GM19324 (cell line): ENCODE measurements at regions not wholly inside any gene's neighbourhood (a gene's known extent, or its start where the extent isn't known, plus 50 kb on each side); places are given as distances from the start of the nearest gene placed in this dataset.

Source experiments
- ATAC-seq: cut with Tn5 transposase; IDR thresholded peaks from one replicate; pipeline ENCODE4 v1.9.1; 2021; ENCODE audit warnings: mild to moderate bottlenecking, moderate library complexity; ENCODE audit not compliant: unreplicated experiment, low FRiP score

- ATAC-seq: no peak
Observed at GRCh38 chr7:22591271-22591670, 91.3 kb upstream of the STEAP1B start.

GRCh38 chr7:22589641-22590201, 89.7 kb upstream of the STEAP1B start:
- ATAC-seq: no peak

GRCh38 chr7:22588351-22588750, 88.4 kb upstream of the STEAP1B start:
- ATAC-seq: no peak

- no peak for ATAC-seq
Observed at GRCh38 chr7:22587322-22587721, 87.3 kb upstream of the STEAP1B start.

GRCh38 chr7:22586786-22587140, 86.8 kb upstream of the STEAP1B start:
- ATAC-seq: no peak

- no peak for ATAC-seq
Observed at GRCh38 chr7:22586101-22586785, 86.3 kb upstream of the STEAP1B start.

- no peak for ATAC-seq
Observed at GRCh38 chr7:22584179-22584578, 84.2 kb upstream of the STEAP1B start.

GRCh38 chr7:22582863-22583622, 83.1 kb upstream of the STEAP1B start:
- no peak for ATAC-seq

GRCh38 chr7:22581099-22581498, 81.1 kb upstream of the STEAP1B start:
- ATAC-seq: no peak

GRCh38 chr7:22579961-22580360, 80.0 kb upstream of the STEAP1B start:
- ATAC-seq: no peak

GRCh38 chr7:22578007-22578733, 78.2 kb upstream of the STEAP1B start:
- ATAC-seq: no peak

- ATAC-seq: no peak
Observed at GRCh38 chr7:22577470-22578001, 77.5 kb upstream of the STEAP1B start.

GRCh38 chr7:22576612-22577469, 76.9 kb upstream of the STEAP1B start:
- no peak for ATAC-seq

- ATAC-seq: no peak
Observed at GRCh38 chr7:22574754-22575520, 74.9 kb upstream of the STEAP1B start.

GRCh38 chr7:22572937-22573336, 72.9 kb upstream of the STEAP1B start:
- no peak for ATAC-seq

GRCh38 chr7:22572292-22572691, 72.3 kb upstream of the STEAP1B start:
- no peak for ATAC-seq

GRCh38 chr7:22571766-22572165, 71.8 kb upstream of the STEAP1B start:
- ATAC-seq: no peak

GRCh38 chr7:22569586-22570321, 69.8 kb upstream of the STEAP1B start:
- no peak for ATAC-seq

GRCh38 chr7:22566592-22566991, 66.6 kb upstream of the STEAP1B start:
- no peak for ATAC-seq
